Upper lobe of left lung (tissue), 6 donors: ENCODE measurements at regions not wholly inside any gene's neighbourhood (a gene's known extent, or its start where the extent isn't known, plus 50 kb on each side); places are given as distances from the start of the nearest gene placed in this dataset.

Source experiments
- ATAC-seq, 2 donors: fragments of 200-7000 bp; cut with Tn5 transposase; one replicate each; pipeline ENCODE4 v1.9.1; 2022; ENCODE audit warnings: mild to moderate bottlenecking in 2 of 2, moderate library complexity in 2 of 2; ENCODE audit not compliant: low FRiP score in 2 of 2
- DNase-seq, 2 donors: peaks; one replicate each; pipeline ENCODE4 v3.0.0-alpha.2; 2019 to 2020
- H3K27ac ChIP-seq, 4 donors: fragments of 200-600 bp; sonication (generic); one replicate each; pipeline ENCODE4 v1.5.1; 2016 to 2019
- H3K27me3 ChIP-seq, 4 donors: fragments of 200-600 bp; sonication (generic); one replicate each; pipeline ENCODE4 v1.5.1; 2017 to 2019
- H3K36me3 ChIP-seq, 4 donors: fragments of 200-600 bp; sonication (generic); one replicate each; pipeline ENCODE4 v1.5.1; 2016 to 2019
- H3K4me1 ChIP-seq, 4 donors: fragments of 200-600 bp; sonication (generic); one replicate each; pipeline ENCODE4 v1.5.1; 2018 to 2019
- H3K4me3 ChIP-seq, 4 donors: fragments of 200-600 bp; sonication (generic); one replicate each; pipeline ENCODE4 v1.5.1; 2017 to 2019; ENCODE audit warnings: mild to moderate bottlenecking in 2 of 4, moderate library complexity in 1 of 4
- H3K9me3 ChIP-seq, 4 donors: fragments of 200-600 bp; sonication (generic); one replicate each; pipeline ENCODE4 v1.5.1; 2018 to 2019
- EP300 ChIP-seq, 4 donors: sonication (generic); formaldehyde crosslinking; IDR thresholded peaks; one replicate each; pipeline ENCODE4 v1.5.1; 2017; ENCODE audit warnings: antibody characterized with exemption in 4 of 4, control low read depth in 2 of 4
- POLR2A ChIP-seq, 4 donors: fragments of 450-650 bp; IDR thresholded peaks; one replicate each; pipeline ENCODE4 v1.5.1; 2016 to 2017; ENCODE audit warnings: antibody characterized with exemption in 4 of 4, mild to moderate bottlenecking in 2 of 4
- POLR2AphosphoS5 ChIP-seq, 2 donors: sonication (generic); formaldehyde crosslinking; IDR thresholded peaks; one replicate each; pipeline ENCODE4 v1.5.1; 2017; ENCODE audit warnings: antibody characterized with exemption in 2 of 2
- WGBS, 2 donors: methylation state at CpG; one replicate each; pipeline ENCODE4 v1.1.5; 2017 to 2018; 5-methylcytosine and 5-hydroxymethylcytosine counted together
- TF ChIP-seq, protein P1 (sequence below), 6 experiments: fragments of 450-650 bp in 4 of 6; fragments of 200-600 bp in 2 of 6; sonication (generic) in 2 of 6; IDR thresholded peaks; one replicate each; pipeline ENCODE4 v1.5.1; 2016 to 2019; ENCODE audit warnings: antibody characterized with exemption in 6 of 6
- donor health status: DM: no; HTN: no; CAD: no; lungs with moderate emphysema.
- donor health status: DM: no; HTN: yes; CAD: no; lungs with severe emphysema.

GRCh38 chr15:96187341-96188305 lies 142.9 kb upstream of the NR2F2 start:
- no peak for DNase-seq
- WGBS, 2 donors = 73 to 76% methylated on average over 10 of the region's 10 CpGs

GRCh38 chr15:96197721-96198120 lies 132.8 kb upstream of the NR2F2 start:
- WGBS, 2 donors = 85 to 89% methylated on average over 1 of the region's 1 CpG
- Histone ChIP-seq H3K4me1 (no peaks in the 10 kb centered on the region), H3K27me3 (no peaks in the 10 kb centered on the region), H3K9me3 (no peaks in the 10 kb centered on the region), H3K36me3 (no peaks in the 10 kb centered on the region), H3K27ac (no peak overlapping the region), H3K4me3 (no peak overlapping the region)
- TF ChIP-seq EP300 (IDR thresholded peaks at IDR 0.05) (no peak), POLR2A (IDR thresholded peaks at IDR 0.05) (no peak), POLR2AphosphoS5 (IDR thresholded peaks at IDR 0.05) (no peak)
- TF ChIP-seq, protein P1, sequence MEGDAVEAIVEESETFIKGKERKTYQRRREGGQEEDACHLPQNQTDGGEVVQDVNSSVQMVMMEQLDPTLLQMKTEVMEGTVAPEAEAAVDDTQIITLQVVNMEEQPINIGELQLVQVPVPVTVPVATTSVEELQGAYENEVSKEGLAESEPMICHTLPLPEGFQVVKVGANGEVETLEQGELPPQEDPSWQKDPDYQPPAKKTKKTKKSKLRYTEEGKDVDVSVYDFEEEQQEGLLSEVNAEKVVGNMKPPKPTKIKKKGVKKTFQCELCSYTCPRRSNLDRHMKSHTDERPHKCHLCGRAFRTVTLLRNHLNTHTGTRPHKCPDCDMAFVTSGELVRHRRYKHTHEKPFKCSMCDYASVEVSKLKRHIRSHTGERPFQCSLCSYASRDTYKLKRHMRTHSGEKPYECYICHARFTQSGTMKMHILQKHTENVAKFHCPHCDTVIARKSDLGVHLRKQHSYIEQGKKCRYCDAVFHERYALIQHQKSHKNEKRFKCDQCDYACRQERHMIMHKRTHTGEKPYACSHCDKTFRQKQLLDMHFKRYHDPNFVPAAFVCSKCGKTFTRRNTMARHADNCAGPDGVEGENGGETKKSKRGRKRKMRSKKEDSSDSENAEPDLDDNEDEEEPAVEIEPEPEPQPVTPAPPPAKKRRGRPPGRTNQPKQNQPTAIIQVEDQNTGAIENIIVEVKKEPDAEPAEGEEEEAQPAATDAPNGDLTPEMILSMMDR (IDR thresholded peaks at IDR 0.05) = no peak
- ATAC-seq (no peak), DNase-seq (no peak)

More at GRCh38 chr15:96187341-96188305, 142.9 kb upstream of the NR2F2 start:
- Histone ChIP-seq H3K36me3 (no peaks in the 10 kb centered on the region), H3K9me3 (no peaks in the 10 kb centered on the region), H3K4me3 (no peak overlapping the region), H3K27ac (no peak overlapping the region), H3K4me1 (no peaks in the 10 kb centered on the region), H3K27me3 (no peaks in the 10 kb centered on the region)
- no peak for ATAC-seq
- TF ChIP-seq, protein P1 (IDR thresholded peaks at IDR 0.05) = no peak
- TF ChIP-seq POLR2A (IDR thresholded peaks at IDR 0.05) (no peak), EP300 (IDR thresholded peaks at IDR 0.05) (no peak), POLR2AphosphoS5 (IDR thresholded peaks at IDR 0.05) (no peak)

DNA sequence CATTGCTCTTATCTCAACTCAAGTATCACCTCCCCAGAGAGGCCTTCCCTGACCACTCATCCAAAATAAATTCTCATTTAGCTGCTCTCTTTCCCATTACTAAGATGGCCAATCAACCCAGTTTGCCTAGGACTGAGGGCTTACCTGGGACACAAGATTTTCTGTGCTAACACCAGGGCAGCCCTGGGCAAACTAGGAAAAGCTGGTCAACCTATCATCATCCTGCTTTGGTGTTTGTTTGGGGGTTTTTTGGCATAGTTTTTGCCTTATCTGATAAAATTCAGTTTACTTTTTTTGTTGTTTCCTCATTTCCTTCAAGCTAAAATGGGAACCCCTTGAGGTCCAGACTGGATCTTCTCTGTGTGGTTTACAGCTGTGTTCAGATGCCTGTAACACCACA lies 131.4 kb upstream of the NR2F2 start:
- ATAC-seq = no peak
- H3K9me3 ChIP-seq = no peaks in the 10 kb centered on the region
- H3K4me1 ChIP-seq = no peaks in the 10 kb centered on the region
- TF ChIP-seq POLR2A (IDR thresholded peaks at IDR 0.05) (no peak), EP300 (IDR thresholded peaks at IDR 0.05) (no peak), POLR2AphosphoS5 (IDR thresholded peaks at IDR 0.05) (no peak)
- TF ChIP-seq, protein P1 (IDR thresholded peaks at IDR 0.05) = no peak
- no peak overlapping the region for H3K4me3 ChIP-seq
- H3K27me3 ChIP-seq = no peaks in the 10 kb centered on the region
- DNase-seq = no peak
- H3K36me3 ChIP-seq = no peaks in the 10 kb centered on the region
- no peak overlapping the region for H3K27ac ChIP-seq

DNA sequence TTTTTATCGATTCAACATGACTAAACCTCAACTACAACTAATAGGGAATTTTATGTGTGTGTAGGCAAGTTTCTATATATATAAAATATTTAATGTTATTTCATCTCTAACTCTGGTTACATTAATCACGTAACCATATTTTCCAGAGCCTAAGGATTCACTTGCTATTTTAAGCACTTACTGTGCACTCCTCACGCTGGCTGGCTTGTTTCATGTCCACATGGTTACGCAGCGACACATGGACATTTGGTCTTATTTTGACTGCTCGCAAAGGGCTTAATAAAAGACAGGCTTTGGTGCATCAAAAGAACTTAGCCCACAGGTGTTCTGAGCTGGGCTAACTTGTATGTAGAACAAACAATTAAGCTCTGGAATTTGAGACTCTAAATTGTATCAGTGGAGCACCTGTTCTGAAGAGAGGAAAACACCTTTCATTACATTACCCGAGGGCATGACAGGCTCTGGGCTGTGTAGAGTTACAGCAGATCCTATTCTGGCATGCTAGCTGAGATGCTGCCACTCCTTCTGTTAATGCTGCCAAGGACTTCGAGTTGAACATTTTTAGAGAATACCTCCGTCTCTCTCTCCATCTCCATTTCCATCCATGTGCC lies 130.0 kb upstream of the NR2F2 start:
- Histone ChIP-seq H3K27ac (no peak overlapping the region), H3K9me3 (no peaks in the 10 kb centered on the region), H3K4me3 (no peak overlapping the region), H3K27me3 (no peaks in the 10 kb centered on the region), H3K4me1 (no peaks in the 10 kb centered on the region), H3K36me3 (no peaks in the 10 kb centered on the region)
- no peak for DNase-seq
- TF ChIP-seq, protein P1 (IDR thresholded peaks at IDR 0.05) = no peak
- TF ChIP-seq POLR2AphosphoS5 (IDR thresholded peaks at IDR 0.05) (no peak), POLR2A (IDR thresholded peaks at IDR 0.05) (no peak), EP300 (IDR thresholded peaks at IDR 0.05) (no peak)
- 79 to 82% methylated on average over 9 of the region's 9 CpGs for WGBS, 2 donors
- ATAC-seq = no peak
